Stomach (tissue), 8 donors: ENCODE measurements at regions not wholly inside any gene's neighbourhood (a gene's known extent, or its start where the extent isn't known, plus 50 kb on each side); places are given as distances from the start of the nearest gene placed in this dataset.

ENCODE experiments used
- DNase-seq, 2 donors: peaks; one replicate each; pipeline versions ENCODE4 v3.0.0 to v3.0.0-alpha.2; 2013 to 2019
- H3K27ac ChIP-seq, 5 donors: fragments of 200-600 bp in 4 of 5; sonication (generic) in 4 of 5; one replicate each; pipeline ENCODE4 v1.5.1; 2013 to 2019; ENCODE audit warnings: mild to moderate bottlenecking in 1 of 5, moderate library complexity in 1 of 5
- H3K27me3 ChIP-seq, 3 donors: fragments of 200-600 bp; sonication (generic); one replicate each; pipeline ENCODE4 v1.5.1; 2017 to 2019; ENCODE audit warnings: mixed run types in 1 of 3
- H3K36me3 ChIP-seq, 4 donors: fragments of 200-600 bp; sonication (generic); 1 replicate in 3 of 4; 2 replicates in 1 of 4; pipeline ENCODE4 v1.5.1; 2016 to 2019
- H3K4me1 ChIP-seq, 4 donors: fragments of 200-600 bp; sonication (generic); one replicate each; pipeline ENCODE4 v1.5.1; 2016 to 2019
- H3K4me3 ChIP-seq, 4 donors: fragments of 200-600 bp; sonication (generic) in 3 of 4; one replicate each; pipeline ENCODE4 v1.5.1; 2016 to 2019; ENCODE audit warnings: mild to moderate bottlenecking in 1 of 4
- H3K9me3 ChIP-seq, 4 donors: fragments of 200-600 bp; sonication (generic); one replicate each; pipeline ENCODE4 v1.5.1; 2016 to 2019
- EP300 ChIP-seq: sonication (generic); formaldehyde crosslinking; IDR thresholded peaks from one replicate; pipeline ENCODE4 v1.6.1; 2017; ENCODE audit warnings: antibody characterized with exemption
- POLR2A ChIP-seq, 4 donors: fragments of 450-650 bp; IDR thresholded peaks; one replicate each; pipeline ENCODE4 v1.6.1; 2016; ENCODE audit warnings: antibody characterized with exemption in 4 of 4, control low read depth in 2 of 4, mild to moderate bottlenecking in 1 of 4, moderate library complexity in 1 of 4
- POLR2AphosphoS5 ChIP-seq, 3 donors: sonication (generic); formaldehyde crosslinking; IDR thresholded peaks; one replicate each; pipeline ENCODE4 v1.6.1; 2016; ENCODE audit warnings: antibody characterized with exemption in 3 of 3
- WGBS, 5 donors: extraction: QIAGEN DNeasy Blood & Tissue Kit in 3 of 5; methylation state at CpG; one replicate each; pipeline versions ENCODE4 v1.1.5 to v1.1.7; 2013 to 2018; 5-methylcytosine and 5-hydroxymethylcytosine counted together
- intact Hi-C: fragments of 100-400 bp; cut with DNase I; formaldehyde crosslinking; loops from one replicate; pipeline ENCODE4 v1.15.1; 2023; ENCODE audit warnings: low total_unique reads
- TF ChIP-seq, protein P1 (sequence below), 7 experiments: fragments of 450-650 bp in 4 of 7; fragments of 200-600 bp in 3 of 7; sonication (generic) in 3 of 7; IDR thresholded peaks; one replicate each; pipeline ENCODE4 v1.5.1; 2016 to 2019; ENCODE audit warnings: antibody characterized with exemption in 7 of 7, control low read depth in 2 of 7, mild to moderate bottlenecking in 1 of 7
- donor health status: healthy with polysubstance abuse.
- donor health status: Bipolar disorder and iron deficiency.
- donor health status: healthy.

DNA sequence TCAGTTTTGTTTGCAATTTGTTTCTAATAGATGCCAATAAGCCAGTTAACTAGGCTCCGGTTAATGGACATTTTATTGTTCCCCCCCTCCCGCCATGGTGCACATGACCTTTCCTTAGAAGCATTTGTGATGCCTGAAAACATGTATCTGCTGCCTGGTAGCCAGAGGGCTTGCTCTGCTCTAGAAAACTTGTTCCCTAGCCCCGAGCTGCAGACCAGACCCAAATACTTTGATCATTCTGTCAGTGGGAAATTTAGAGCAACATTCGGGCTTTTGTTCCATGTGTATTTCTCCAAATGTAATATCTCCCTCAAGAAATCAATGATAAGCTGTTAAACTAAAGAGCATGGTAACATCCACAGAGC lies 104.7 kb downstream of the EVX1 start:
- DNase-seq: no peak
- Histone ChIP-seq H3K27me3 (peaks cover 0 to 1% (median 0%) of the 10 kb centered on the region in 3 donors), H3K36me3 (no peaks in the 10 kb centered on the region), H3K9me3 (no peaks in the 10 kb centered on the region), H3K27ac (peak overlapping the region in 1 of 5 donors; percentile 14), H3K4me1 (peaks cover 0 to 14% (median 6%) of the 10 kb centered on the region in 4 donors), H3K4me3 (no peak overlapping the region)
- intact Hi-C loops: no loop called here
- WGBS, 5 donors: 25 to 43% (median 29%) methylated on average over 4 of the region's 4 CpGs
- TF ChIP-seq POLR2AphosphoS5 (IDR thresholded peaks at IDR 0.05): no peak
- no peak for TF ChIP-seq EP300
- TF ChIP-seq POLR2A (IDR thresholded peaks at IDR 0.05): no peak
- TF ChIP-seq, protein P1, sequence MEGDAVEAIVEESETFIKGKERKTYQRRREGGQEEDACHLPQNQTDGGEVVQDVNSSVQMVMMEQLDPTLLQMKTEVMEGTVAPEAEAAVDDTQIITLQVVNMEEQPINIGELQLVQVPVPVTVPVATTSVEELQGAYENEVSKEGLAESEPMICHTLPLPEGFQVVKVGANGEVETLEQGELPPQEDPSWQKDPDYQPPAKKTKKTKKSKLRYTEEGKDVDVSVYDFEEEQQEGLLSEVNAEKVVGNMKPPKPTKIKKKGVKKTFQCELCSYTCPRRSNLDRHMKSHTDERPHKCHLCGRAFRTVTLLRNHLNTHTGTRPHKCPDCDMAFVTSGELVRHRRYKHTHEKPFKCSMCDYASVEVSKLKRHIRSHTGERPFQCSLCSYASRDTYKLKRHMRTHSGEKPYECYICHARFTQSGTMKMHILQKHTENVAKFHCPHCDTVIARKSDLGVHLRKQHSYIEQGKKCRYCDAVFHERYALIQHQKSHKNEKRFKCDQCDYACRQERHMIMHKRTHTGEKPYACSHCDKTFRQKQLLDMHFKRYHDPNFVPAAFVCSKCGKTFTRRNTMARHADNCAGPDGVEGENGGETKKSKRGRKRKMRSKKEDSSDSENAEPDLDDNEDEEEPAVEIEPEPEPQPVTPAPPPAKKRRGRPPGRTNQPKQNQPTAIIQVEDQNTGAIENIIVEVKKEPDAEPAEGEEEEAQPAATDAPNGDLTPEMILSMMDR (IDR thresholded peaks at IDR 0.05): no peak

DNA sequence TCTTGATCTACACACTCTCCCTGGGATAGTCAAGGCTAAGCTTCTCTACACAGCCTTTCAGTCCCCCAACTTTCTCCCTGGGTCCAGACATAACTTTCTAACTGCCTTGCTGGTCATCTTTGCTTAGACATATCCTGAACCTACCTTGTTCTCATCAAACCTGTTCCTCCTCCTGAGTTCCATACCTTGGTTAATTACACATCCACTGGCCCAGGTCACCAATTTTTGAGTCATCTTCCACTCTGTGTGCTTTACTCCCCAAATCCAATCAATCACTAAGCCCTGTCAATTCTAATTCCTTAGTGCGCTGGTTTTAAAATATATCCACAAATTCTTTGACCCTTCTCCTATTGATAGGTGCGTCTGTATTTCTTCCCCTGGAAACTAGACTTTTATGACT lies 107.0 kb downstream of the EVX1 start:
- H3K27ac ChIP-seq: no peak overlapping the region
- H3K9me3 ChIP-seq: no peaks in the 10 kb centered on the region
- TF ChIP-seq POLR2A (IDR thresholded peaks at IDR 0.05) (no peak), EP300 (no peak), POLR2AphosphoS5 (IDR thresholded peaks at IDR 0.05) (no peak)
- TF ChIP-seq, protein P1 (IDR thresholded peaks at IDR 0.05): no peak
- H3K4me3 ChIP-seq: no peak overlapping the region
- intact Hi-C loops: no loop called here
- H3K36me3 ChIP-seq: no peaks in the 10 kb centered on the region
- no peaks in the 10 kb centered on the region for H3K27me3 ChIP-seq
- WGBS, 5 donors: 93 to 98% (median 95%) methylated on average over 2 of the region's 2 CpGs
- no peak for DNase-seq
- peaks cover 0 to 14% (median 6%) of the 10 kb centered on the region in 4 donors for H3K4me1 ChIP-seq

DNA sequence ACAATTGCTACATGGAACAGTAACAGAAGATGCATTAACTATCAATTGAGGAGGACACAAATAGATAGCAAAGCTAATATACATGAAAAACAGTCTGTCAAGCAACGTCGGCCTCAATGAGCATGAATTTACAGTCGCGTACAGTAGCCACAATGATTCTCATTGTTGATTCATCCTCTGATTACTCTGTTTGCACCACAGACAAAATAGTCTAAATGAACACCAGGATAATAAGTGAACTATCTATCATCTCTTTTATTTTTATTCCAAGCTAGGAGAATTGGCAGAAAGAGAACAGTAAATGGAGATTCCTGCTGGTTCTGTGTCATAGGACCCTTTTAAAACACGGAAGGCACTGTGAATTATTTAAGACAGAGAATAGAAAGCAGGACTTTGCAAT lies 108.5 kb downstream of the EVX1 start:
- 60 to 85% (median 75%) methylated on average over 5 of the region's 5 CpGs for WGBS, 5 donors
- TF ChIP-seq POLR2A (IDR thresholded peaks at IDR 0.05): no peak
- intact Hi-C loops: no loop called here

DNA sequence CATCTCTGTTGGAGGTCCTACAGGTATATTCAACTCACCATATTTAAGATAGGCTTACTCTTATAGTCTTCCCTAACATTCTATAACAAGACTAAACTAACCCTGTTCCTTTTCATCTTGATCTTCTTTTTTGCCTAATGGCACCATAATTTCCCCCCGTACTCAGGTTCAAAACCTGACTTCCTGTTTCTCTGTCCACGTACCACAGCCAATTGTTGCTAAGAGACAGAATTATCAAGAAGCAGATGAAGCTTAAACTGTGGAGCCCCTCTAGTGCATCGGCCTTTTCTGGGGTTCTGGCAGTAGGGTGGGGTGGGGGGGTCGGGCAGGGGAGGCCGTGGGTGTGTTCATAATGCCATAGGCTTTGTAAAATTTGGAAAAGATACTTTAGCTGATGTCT lies 109.2 kb downstream of the EVX1 start:
- H3K27me3 ChIP-seq: no peaks in the 10 kb centered on the region
- TF ChIP-seq POLR2A (IDR thresholded peaks at IDR 0.05) (no peak), POLR2AphosphoS5 (IDR thresholded peaks at IDR 0.05) (no peak), EP300 (no peak)
- peaks cover 0 to 7% (median 2%) of the 10 kb centered on the region in 4 donors for H3K4me1 ChIP-seq
- intact Hi-C loops: no loop called here
- no peak for DNase-seq
- 52 to 69% (median 67%) methylated on average over 5 of the region's 5 CpGs for WGBS, 5 donors
- H3K9me3 ChIP-seq: no peaks in the 10 kb centered on the region
- H3K4me3 ChIP-seq: no peak overlapping the region
- H3K36me3 ChIP-seq: no peaks in the 10 kb centered on the region
- H3K27ac ChIP-seq: no peak overlapping the region

More for the DNA sequence above, 108.5 kb downstream of the EVX1 start:
- DNase-seq: no peak
- Histone ChIP-seq H3K36me3 (no peaks in the 10 kb centered on the region), H3K4me1 (peaks cover 0 to 13% (median 6%) of the 10 kb centered on the region in 4 donors), H3K4me3 (no peak overlapping the region), H3K27ac (no peak overlapping the region), H3K27me3 (no peaks in the 10 kb centered on the region), H3K9me3 (no peaks in the 10 kb centered on the region)

DNA sequence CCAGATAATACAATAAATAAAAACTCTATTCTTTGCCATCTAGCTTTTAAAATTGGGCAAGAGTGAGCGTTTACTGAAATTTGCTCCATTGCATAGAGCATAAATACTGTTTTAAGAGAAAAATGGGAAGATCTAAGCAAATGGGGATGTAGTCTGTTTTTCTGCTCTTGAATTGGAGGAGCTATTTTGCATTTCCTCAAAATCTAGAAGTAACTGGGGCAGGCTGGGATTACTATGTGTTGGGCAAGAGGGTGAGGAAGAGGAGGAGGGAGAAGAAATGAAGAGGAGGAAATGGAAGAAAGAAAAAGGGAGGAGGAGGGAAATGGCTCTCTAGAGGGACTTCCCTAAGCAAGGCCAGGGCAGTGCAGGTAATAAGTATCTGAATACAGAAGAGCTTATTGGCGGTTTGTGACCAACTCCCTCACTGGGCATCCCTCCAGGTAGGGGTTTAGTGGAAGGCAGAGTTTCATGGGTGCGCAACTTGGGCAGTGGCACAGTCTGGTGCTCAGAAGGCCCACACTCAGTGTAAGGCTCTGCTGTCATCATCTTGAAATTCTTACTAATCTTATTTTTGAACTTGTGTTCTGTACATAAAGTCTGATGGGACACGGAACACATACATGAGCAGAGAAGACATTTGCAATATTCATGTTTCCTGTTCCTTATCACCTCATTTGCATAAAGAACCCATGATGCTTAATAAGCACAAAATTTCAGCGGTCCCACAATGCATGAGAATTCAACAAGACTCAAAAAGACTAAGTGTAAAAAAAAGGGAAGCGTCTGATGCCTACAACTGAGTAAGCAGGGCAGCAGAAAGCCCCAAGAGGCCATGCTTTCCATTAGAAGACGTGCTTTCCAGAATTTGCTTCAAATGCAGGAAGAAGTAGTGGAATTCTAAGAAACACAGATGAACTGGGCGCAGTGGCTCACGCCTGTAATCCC lies 116.9 kb downstream of the EVX1 start:
- no peak for TF ChIP-seq POLR2AphosphoS5 (IDR thresholded peaks at IDR 0.05)
- TF ChIP-seq EP300: no peak
- TF ChIP-seq, protein P1 (IDR thresholded peaks at IDR 0.05): no peak
- TF ChIP-seq POLR2A (IDR thresholded peaks at IDR 0.05): no peak
- Histone ChIP-seq H3K36me3 (no peaks in the 10 kb centered on the region), H3K4me1 (peaks cover 0 to 10% (median 4%) of the 10 kb centered on the region in 4 donors), H3K9me3 (no peaks in the 10 kb centered on the region), H3K27ac (peak overlapping the region in 1 of 5 donors; percentile 18), H3K27me3 (no peaks in the 10 kb centered on the region), H3K4me3 (no peak overlapping the region)
- intact Hi-C loops: no loop called here
- no peak for DNase-seq
- WGBS, 5 donors: 84 to 93% (median 91%) methylated on average over 9 of the region's 9 CpGs
